GM12878 (cell line): ENCODE measurements at regions not wholly inside any gene's neighbourhood (a gene's known extent, or its start where the extent isn't known, plus 50 kb on each side); places are given as distances from the start of the nearest gene placed in this dataset.

ENCODE experiments used
- ATAC-seq: fragments of 200-7000 bp; cut with Tn5 transposase; 3 replicates; pipeline ENCODE4 v1.9.1; 2020; ENCODE audit warnings: mild to moderate bottlenecking, moderate library complexity
- BruUV-seq: library from RNA; stranded (reverse); fragments of 400-500 nt; replicated peaks from 2 replicates; lab custom pipeline; 2021; lab: Mats Ljungman, UMichigan
- CTCF ChIA-PET: fragments of 300-600 bp; sonication (Branson Sonifier 250); formaldehyde crosslinking; extraction: SDS; loops from one replicate; lab custom pipeline; 2021; ENCODE audit warnings: inconsistent platforms; lab: Yijun Ruan, JAX
- POLR2A ChIA-PET: fragments of 350-600 bp; formaldehyde crosslinking; extraction: SDS; loops from one replicate; lab custom pipeline; 2021; ENCODE audit warnings: inconsistent platforms; lab: Charles Lee
- RAD21 ChIA-PET: fragments of 300-600 bp; sonication (Branson Sonifier 250); formaldehyde crosslinking; loops from one replicate; lab custom pipeline; 2023; ENCODE audit warnings: antibody characterized with exemption; ENCODE audit not compliant: unreplicated experiment; lab: Charles Lee
- SMC1A ChIA-PET: fragments of 300-600 bp; sonication (Branson Sonifier 250); formaldehyde crosslinking; loops from one replicate; lab custom pipeline; 2023; ENCODE audit not compliant: unreplicated experiment, uncharacterized antibody; lab: Charles Lee
- DNase-seq: peaks from one replicate; pipeline ENCODE4 v3.0.0-alpha.2; 2011; ENCODE audit warnings: low read depth, low spot score
- FAIRE-seq: peaks from 3 replicates; lab custom pipeline; 2011; peaks lifted over from hg19 to GRCh38; lab: Jason Lieb, UNC
- H2AFZ ChIP-seq: 2 replicates; pipeline ENCODE4 v1.6.0; 2011; ENCODE audit warnings: low read depth, low read length, control low read depth; ENCODE audit not compliant: control insufficient read depth
- H3K27ac ChIP-seq: 2 replicates; pipeline ENCODE4 v1.5.1; 2011; ENCODE audit warnings: control low read depth; ENCODE audit not compliant: control insufficient read depth, insufficient read depth
- H3K27me3 ChIP-seq, 2 experiments: replicated peaks in 1 of 2; 2 replicates each; pipeline versions ENCODE4 v1.6.0 to v1.6.1; 2011; ENCODE audit warnings: low read length in 1 of 2; ENCODE audit not compliant: control insufficient read depth in 2 of 2, insufficient read depth in 2 of 2
- H3K36me3 ChIP-seq, 2 experiments: 2 replicates each; pipeline ENCODE4 v1.5.1; 2011; ENCODE audit warnings: low read length in 1 of 2; ENCODE audit not compliant: control insufficient read depth in 2 of 2, insufficient read depth in 2 of 2
- H3K4me1 ChIP-seq: 2 replicates; pipeline ENCODE4 v1.6.1; 2011; ENCODE audit warnings: mild to moderate bottlenecking, low read length, moderate library complexity, mixed read lengths; ENCODE audit not compliant: control insufficient read depth, insufficient read depth
- H3K4me2 ChIP-seq: 2 replicates; pipeline ENCODE4 v1.6.0; 2011; ENCODE audit warnings: control low read depth; ENCODE audit not compliant: control insufficient read depth, insufficient read depth
- H3K4me3 ChIP-seq: fragments of 200-600 bp; sonication (generic); 2 replicates; pipeline ENCODE4 v1.5.1; 2016
- H3K79me2 ChIP-seq: 2 replicates; pipeline ENCODE4 v1.6.0; 2011; ENCODE audit warnings: low read length; ENCODE audit not compliant: control insufficient read depth, insufficient read depth
- H3K9ac ChIP-seq: 2 replicates; pipeline ENCODE4 v1.8.0; 2011; ENCODE audit warnings: low read length, control low read depth, mixed read lengths; ENCODE audit not compliant: control insufficient read depth, insufficient read depth
- H3K9me3 ChIP-seq: replicated peaks from 3 replicates; pipeline ENCODE4 v1.5.1; 2011; ENCODE audit warnings: mild to moderate bottlenecking, low read length; ENCODE audit not compliant: control insufficient read depth, insufficient read depth
- H4K20me1 ChIP-seq: 2 replicates; pipeline ENCODE4 v1.6.0; 2011; ENCODE audit not compliant: control insufficient read depth, insufficient read depth
- CBX3 ChIP-seq: fragments of 200-600 bp; sonication (generic); IDR thresholded peaks from 2 replicates; pipeline ENCODE4 v1.6.1; 2016; ENCODE audit warnings: low read depth, borderline replicate concordance
- KLF5 ChIP-seq: fragments of 450-650 bp; IDR thresholded peaks from 2 replicates; pipeline ENCODE4 v1.6.1; 2014; ENCODE audit warnings: mild to moderate bottlenecking; ENCODE audit not compliant: partially characterized antibody
- MXI1 ChIP-seq: fragments of 150-350 bp; IDR thresholded peaks from 2 replicates; pipeline ENCODE4 v1.6.1; 2011; ENCODE audit warnings: low read depth, mild to moderate bottlenecking, inconsistent platforms, low read length, improper control_type of control experiment
- PML ChIP-seq: IDR thresholded peaks from 2 replicates; pipeline ENCODE4 v1.6.1; 2012; ENCODE audit warnings: low read length, inconsistent platforms
- POU2F2 ChIP-seq: IDR thresholded peaks from 3 replicates; pipeline ENCODE4 v1.6.1; 2011; ENCODE audit warnings: low read depth, mild to moderate bottlenecking, low read length, borderline replicate concordance
- STAT1 ChIP-seq: fragments of 450-650 bp; conservative IDR thresholded peaks from 2 replicates; pipeline ENCODE4 v1.6.1; 2014; ENCODE audit warnings: antibody characterized with exemption, mild to moderate bottlenecking
- WGBS: methylation state at CpG from one replicate; pipeline ENCODE4 v1.1.6; 2016; ENCODE audit warnings: low lambda C conversion rate; ENCODE audit not compliant: insufficient replicate concordance, insufficient coverage; ENCODE audit errors: missing lambda C conversion rate; 5-methylcytosine and 5-hydroxymethylcytosine counted together
- in situ Hi-C: fragments of 300-500 bp; cut with MboI; formaldehyde crosslinking; loops from 9 replicates; pipeline ENCODE4 v1.14.3; 2018; ENCODE audit warnings: mixed read lengths
- intact Hi-C: fragments of 100-400 bp; cut with micrococcal nuclease; formaldehyde crosslinking; loops from one replicate; pipeline ENCODE4 v1.14.2; 2022; ENCODE audit not compliant: unreplicated experiment
- TF ChIP-seq, protein P1 (sequence below): fragments of 450-650 bp; IDR thresholded peaks from 2 replicates; pipeline ENCODE4 v1.6.1; 2017; ENCODE audit warnings: low read depth, mild to moderate bottlenecking, moderate library complexity
- TF ChIP-seq, protein P2 (sequence below): IDR thresholded peaks from 2 replicates; pipeline ENCODE4 v1.6.1; 2011; ENCODE audit warnings: low read depth, mild to moderate bottlenecking, low read length, moderate library complexity, borderline replicate concordance; ENCODE audit errors: extremely low read depth
- TF ChIP-seq, protein P3 (sequence below): fragments of 450-650 bp; conservative IDR thresholded peaks from 2 replicates; pipeline ENCODE4 v1.6.1; 2017; ENCODE audit warnings: mild to moderate bottlenecking, moderate library complexity
- TF ChIP-seq, protein P4 (sequence below): fragments of 450-650 bp; IDR thresholded peaks from 2 replicates; pipeline ENCODE4 v1.6.1; 2016; ENCODE audit warnings: mild to moderate bottlenecking
- TF ChIP-seq, protein P5 (sequence below): fragments of 450-650 bp; IDR thresholded peaks from 2 replicates; pipeline ENCODE4 v1.6.1; 2014; ENCODE audit warnings: mild to moderate bottlenecking

DNA sequence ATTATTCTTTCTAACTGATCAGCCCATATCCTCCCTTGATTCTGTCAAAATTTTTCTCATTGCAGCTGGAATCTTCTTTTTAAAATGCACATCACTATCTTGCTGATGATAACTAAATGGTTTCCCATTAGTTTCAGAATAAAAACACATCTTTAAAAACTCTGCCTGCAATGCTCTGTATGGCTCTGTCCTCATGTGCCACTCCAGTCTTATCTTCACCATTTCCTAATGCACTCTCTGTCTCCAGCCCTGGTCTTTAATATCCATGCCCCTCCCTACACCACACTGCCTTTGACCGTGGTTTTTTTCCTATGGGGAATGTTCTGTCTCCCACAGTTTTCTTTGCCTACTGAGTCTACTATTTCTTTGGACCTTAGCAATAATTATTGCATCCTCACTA lies 244.1 kb upstream of the ARSJ start:
- RAD21 ChIA-PET = no interaction called here
- no peak for FAIRE-seq
- ATAC-seq = no peak

More for the DNA sequence above, 244.1 kb upstream of the ARSJ start:
- in situ Hi-C loops = no loop called here
- no peaks in the 10 kb centered on the region; a peak in 1 of 4 replicates for H3K27me3 ChIP-seq
- no TSS peak for BruUV-seq
- H3K27ac ChIP-seq = no peak overlapping the region
- H3K36me3 ChIP-seq = no peaks in the 10 kb centered on the region
- intact Hi-C loops = no loop called here
- no peaks in the 10 kb centered on the region for H3K79me2 ChIP-seq
- H3K9ac ChIP-seq = no peak overlapping the region
- ChIA-PET POLR2A (no interaction called here), SMC1A (no interaction called here), CTCF (no interaction called here)
- H3K4me1 ChIP-seq = no peaks in the 10 kb centered on the region
- H4K20me1 ChIP-seq = no peaks in the 10 kb centered on the region
- no peak overlapping the region for H3K4me2 ChIP-seq
- H3K9me3 ChIP-seq = no peaks in the 10 kb centered on the region
- 0% methylated on average over 1 of the region's 1 CpG for WGBS
- H3K4me3 ChIP-seq = no peak overlapping the region
- DNase-seq = no peak
- TF ChIP-seq, protein P1, sequence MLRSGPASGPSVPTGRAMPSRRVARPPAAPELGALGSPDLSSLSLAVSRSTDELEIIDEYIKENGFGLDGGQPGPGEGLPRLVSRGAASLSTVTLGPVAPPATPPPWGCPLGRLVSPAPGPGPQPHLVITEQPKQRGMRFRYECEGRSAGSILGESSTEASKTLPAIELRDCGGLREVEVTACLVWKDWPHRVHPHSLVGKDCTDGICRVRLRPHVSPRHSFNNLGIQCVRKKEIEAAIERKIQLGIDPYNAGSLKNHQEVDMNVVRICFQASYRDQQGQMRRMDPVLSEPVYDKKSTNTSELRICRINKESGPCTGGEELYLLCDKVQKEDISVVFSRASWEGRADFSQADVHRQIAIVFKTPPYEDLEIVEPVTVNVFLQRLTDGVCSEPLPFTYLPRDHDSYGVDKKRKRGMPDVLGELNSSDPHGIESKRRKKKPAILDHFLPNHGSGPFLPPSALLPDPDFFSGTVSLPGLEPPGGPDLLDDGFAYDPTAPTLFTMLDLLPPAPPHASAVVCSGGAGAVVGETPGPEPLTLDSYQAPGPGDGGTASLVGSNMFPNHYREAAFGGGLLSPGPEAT = no peak
- TF ChIP-seq KLF5 = no peak
- TF ChIP-seq STAT1 = no peak
- TF ChIP-seq POU2F2 = no peak
- TF ChIP-seq, protein P2, sequence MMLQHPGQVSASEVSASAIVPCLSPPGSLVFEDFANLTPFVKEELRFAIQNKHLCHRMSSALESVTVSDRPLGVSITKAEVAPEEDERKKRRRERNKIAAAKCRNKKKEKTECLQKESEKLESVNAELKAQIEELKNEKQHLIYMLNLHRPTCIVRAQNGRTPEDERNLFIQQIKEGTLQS = no peak
- TF ChIP-seq CBX3 = no peak
- TF ChIP-seq, protein P3, sequence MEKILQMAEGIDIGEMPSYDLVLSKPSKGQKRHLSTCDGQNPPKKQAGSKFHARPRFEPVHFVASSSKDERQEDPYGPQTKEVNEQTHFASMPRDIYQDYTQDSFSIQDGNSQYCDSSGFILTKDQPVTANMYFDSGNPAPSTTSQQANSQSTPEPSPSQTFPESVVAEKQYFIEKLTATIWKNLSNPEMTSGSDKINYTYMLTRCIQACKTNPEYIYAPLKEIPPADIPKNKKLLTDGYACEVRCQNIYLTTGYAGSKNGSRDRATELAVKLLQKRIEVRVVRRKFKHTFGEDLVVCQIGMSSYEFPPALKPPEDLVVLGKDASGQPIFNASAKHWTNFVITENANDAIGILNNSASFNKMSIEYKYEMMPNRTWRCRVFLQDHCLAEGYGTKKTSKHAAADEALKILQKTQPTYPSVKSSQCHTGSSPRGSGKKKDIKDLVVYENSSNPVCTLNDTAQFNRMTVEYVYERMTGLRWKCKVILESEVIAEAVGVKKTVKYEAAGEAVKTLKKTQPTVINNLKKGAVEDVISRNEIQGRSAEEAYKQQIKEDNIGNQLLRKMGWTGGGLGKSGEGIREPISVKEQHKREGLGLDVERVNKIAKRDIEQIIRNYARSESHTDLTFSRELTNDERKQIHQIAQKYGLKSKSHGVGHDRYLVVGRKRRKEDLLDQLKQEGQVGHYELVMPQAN = no peak
- no peak for TF ChIP-seq PML
- TF ChIP-seq, protein P4, sequence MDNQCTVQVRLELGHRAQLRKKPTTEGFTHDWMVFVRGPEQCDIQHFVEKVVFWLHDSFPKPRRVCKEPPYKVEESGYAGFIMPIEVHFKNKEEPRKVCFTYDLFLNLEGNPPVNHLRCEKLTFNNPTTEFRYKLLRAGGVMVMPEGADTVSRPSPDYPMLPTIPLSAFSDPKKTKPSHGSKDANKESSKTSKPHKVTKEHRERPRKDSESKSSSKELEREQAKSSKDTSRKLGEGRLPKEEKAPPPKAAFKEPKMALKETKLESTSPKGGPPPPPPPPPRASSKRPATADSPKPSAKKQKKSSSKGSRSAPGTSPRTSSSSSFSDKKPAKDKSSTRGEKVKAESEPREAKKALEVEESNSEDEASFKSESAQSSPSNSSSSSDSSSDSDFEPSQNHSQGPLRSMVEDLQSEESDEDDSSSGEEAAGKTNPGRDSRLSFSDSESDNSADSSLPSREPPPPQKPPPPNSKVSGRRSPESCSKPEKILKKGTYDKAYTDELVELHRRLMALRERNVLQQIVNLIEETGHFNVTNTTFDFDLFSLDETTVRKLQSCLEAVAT = no peak
- TF ChIP-seq, protein P5, sequence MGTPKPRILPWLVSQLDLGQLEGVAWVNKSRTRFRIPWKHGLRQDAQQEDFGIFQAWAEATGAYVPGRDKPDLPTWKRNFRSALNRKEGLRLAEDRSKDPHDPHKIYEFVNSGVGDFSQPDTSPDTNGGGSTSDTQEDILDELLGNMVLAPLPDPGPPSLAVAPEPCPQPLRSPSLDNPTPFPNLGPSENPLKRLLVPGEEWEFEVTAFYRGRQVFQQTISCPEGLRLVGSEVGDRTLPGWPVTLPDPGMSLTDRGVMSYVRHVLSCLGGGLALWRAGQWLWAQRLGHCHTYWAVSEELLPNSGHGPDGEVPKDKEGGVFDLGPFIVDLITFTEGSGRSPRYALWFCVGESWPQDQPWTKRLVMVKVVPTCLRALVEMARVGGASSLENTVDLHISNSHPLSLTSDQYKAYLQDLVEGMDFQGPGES = no peak
- no peak for TF ChIP-seq MXI1
- H2AFZ ChIP-seq = no peak overlapping the region
